Type B pancreatic cell (in vitro differentiated cells): ENCODE measurements at regions not wholly inside any gene's neighbourhood (a gene's known extent, or its start where the extent isn't known, plus 50 kb on each side); places are given as distances from the start of the nearest gene placed in this dataset.
"Not testable (repeated sequence)": the region's sequence is repeated elsewhere in the genome, so short reads cannot be mapped to it uniquely, and the experiment has no call there.

Experiments used
- DNase-seq: peaks from one replicate; pipeline ENCODE4 v3.0.0; 2021; ENCODE audit warnings: mixed read lengths; ENCODE audit not compliant: unreplicated experiment; ENCODE audit errors: extremely low spot score
- H3K27ac Mint-ChIP-seq: 2 replicates; pipeline ENCODE4 v1.8.0; 2021; ENCODE audit warnings: mild to moderate bottlenecking, mixed read lengths
- H3K27me3 Mint-ChIP-seq: 2 replicates; pipeline ENCODE4 v1.8.0; 2021; ENCODE audit warnings: mixed read lengths
- H3K36me3 Mint-ChIP-seq: 2 replicates; pipeline ENCODE4 v1.8.0; 2021; ENCODE audit warnings: mixed read lengths
- H3K4me1 Mint-ChIP-seq: one replicate; pipeline ENCODE4 v1.8.0; 2021; ENCODE audit warnings: mixed read lengths; ENCODE audit not compliant: unreplicated experiment
- H3K4me3 Mint-ChIP-seq: 2 replicates; pipeline ENCODE4 v1.8.0; 2021; ENCODE audit warnings: mild to moderate bottlenecking, mixed read lengths
- H3K9me3 Mint-ChIP-seq: 2 replicates; pipeline ENCODE4 v1.8.0; 2021; ENCODE audit warnings: mixed read lengths
- CTCF ChIP-seq: fragments of 200-600 bp; sonication (generic); conservative IDR thresholded peaks from 2 replicates; pipeline ENCODE4 v1.5.0; 2021; ENCODE audit warnings: antibody characterized with exemption, mild to moderate bottlenecking

- Mint-ChIP-seq H3K27ac (no peak overlapping the region), H3K27me3 (no peaks in the 10 kb centered on the region), H3K4me3 (no peak overlapping the region), H3K4me1 (no peaks in the 10 kb centered on the region), H3K36me3 (no peaks in the 10 kb centered on the region), H3K9me3 (peaks cover 4% of the 10 kb centered on the region)
- no peak for TF ChIP-seq CTCF
- DNase-seq, result no peak
Observed at GRCh38 chr4:178205826-178206225, 763.6 kb upstream of the AGA start.

- H3K9me3 Mint-ChIP-seq, result no peaks in the 10 kb centered on the region
- no peak for TF ChIP-seq CTCF
- no peaks in the 10 kb centered on the region for H3K4me1 Mint-ChIP-seq
- no peaks in the 10 kb centered on the region for H3K36me3 Mint-ChIP-seq
- H3K4me3 Mint-ChIP-seq, result no peak overlapping the region
- DNase-seq, result no peak
- H3K27me3 Mint-ChIP-seq, result no peaks in the 10 kb centered on the region
- H3K27ac Mint-ChIP-seq, result no peak overlapping the region
Observed at GRCh38 chr4:178215309-178215708, 773.1 kb upstream of the AGA start.

- no peak for DNase-seq
- Mint-ChIP-seq H3K9me3 (no peaks in the 10 kb centered on the region), H3K27ac (no peak overlapping the region), H3K4me1 (no peaks in the 10 kb centered on the region), H3K36me3 (no peaks in the 10 kb centered on the region), H3K4me3 (no peak overlapping the region), H3K27me3 (no peaks in the 10 kb centered on the region)
- no peak for TF ChIP-seq CTCF
Observed at GRCh38 chr4:178215763-178216162, 773.5 kb upstream of the AGA start.

- not testable (repeated sequence) for H3K27me3 Mint-ChIP-seq, H3K4me1 Mint-ChIP-seq, DNase-seq, H3K36me3 Mint-ChIP-seq, H3K27ac Mint-ChIP-seq, H3K4me3 Mint-ChIP-seq
- peaks cover 20% of the 10 kb centered on the region for H3K9me3 Mint-ChIP-seq
Observed at GRCh38 chr4:178226421-178226820, 784.2 kb upstream of the AGA start.

- Mint-ChIP-seq H3K27me3 (no peaks in the 10 kb centered on the region), H3K36me3 (no peaks in the 10 kb centered on the region), H3K4me3 (no peak overlapping the region), H3K9me3 (peaks cover 25% of the 10 kb centered on the region), H3K4me1 (no peaks in the 10 kb centered on the region), H3K27ac (no peak overlapping the region)
- no peak for DNase-seq
- TF ChIP-seq CTCF, result no peak
Observed at GRCh38 chr4:178233906-178234305, 791.7 kb upstream of the AGA start.

- H3K4me1 Mint-ChIP-seq, result no peaks in the 10 kb centered on the region
- H3K27me3 Mint-ChIP-seq, result no peaks in the 10 kb centered on the region
- no peak overlapping the region for H3K4me3 Mint-ChIP-seq
- H3K36me3 Mint-ChIP-seq, result no peaks in the 10 kb centered on the region
- no peak for TF ChIP-seq CTCF
- peaks cover under 1% of the 10 kb centered on the region for H3K9me3 Mint-ChIP-seq
- DNase-seq, result no peak
- no peak overlapping the region for H3K27ac Mint-ChIP-seq
Observed at GRCh38 chr4:178240891-178241290, 798.7 kb upstream of the AGA start.
